ENCODE measurements at regions not wholly inside any gene's neighbourhood (a gene's known extent, or its start where the extent isn't known, plus 50 kb on each side); places are given as distances from the start of the nearest gene placed in this dataset.

GRCh38 chr17:77579682-77580081, 378.8 kb upstream of the TNRC6C start:
- TF ChIP-seq CTCF (conservative IDR thresholded peaks at IDR 0.05): no peak
- no peak for DNase-seq (ENCODE audit: low read depth, low spot score)
- Mint-ChIP-seq H3K4me3 (no peak overlapping the region), H3K36me3 (ENCODE audit: low read depth) (peaks cover 3% of the 10 kb centered on the region), H3K9me3 (no peaks in the 10 kb centered on the region), H3K4me1 (peaks cover 5% of the 10 kb centered on the region), H3K27ac (ENCODE audit: unreplicated experiment) (no peak overlapping the region), H3K27me3 (ENCODE audit: low read depth) (no peaks in the 10 kb centered on the region)

GRCh38 chr17:77580531-77581270, 377.8 kb upstream of the TNRC6C start:
- H3K36me3 Mint-ChIP-seq (ENCODE audit: low read depth): peaks cover 3% of the 10 kb centered on the region
- peaks cover under 1% of the 10 kb centered on the region for H3K4me1 Mint-ChIP-seq
- peaks cover 3% of the 10 kb centered on the region for H3K9me3 Mint-ChIP-seq
- TF ChIP-seq CTCF (conservative IDR thresholded peaks at IDR 0.05): no peak
- no peak overlapping the region for H3K4me3 Mint-ChIP-seq
- H3K27ac Mint-ChIP-seq (ENCODE audit: unreplicated experiment): no peak overlapping the region
- H3K27me3 Mint-ChIP-seq (ENCODE audit: low read depth): no peaks in the 10 kb centered on the region
- no peak for DNase-seq (ENCODE audit: low read depth, low spot score)

- Mint-ChIP-seq H3K27ac (ENCODE audit: unreplicated experiment) (no peak overlapping the region), H3K9me3 (peaks cover 3% of the 10 kb centered on the region), H3K4me1 (no peaks in the 10 kb centered on the region), H3K4me3 (no peak overlapping the region), H3K36me3 (ENCODE audit: low read depth) (no peaks in the 10 kb centered on the region), H3K27me3 (ENCODE audit: low read depth) (no peaks in the 10 kb centered on the region)
- TF ChIP-seq CTCF (conservative IDR thresholded peaks at IDR 0.05): no peak
- DNase-seq (ENCODE audit: low read depth, low spot score): no peak
Observed at GRCh38 chr17:77581480-77581879, 377.0 kb upstream of the TNRC6C start.

- H3K27ac Mint-ChIP-seq (ENCODE audit: unreplicated experiment): no peak overlapping the region
- TF ChIP-seq CTCF (conservative IDR thresholded peaks at IDR 0.05): no peak
- DNase-seq (ENCODE audit: low read depth, low spot score): no peak
- peaks cover 13% of the 10 kb centered on the region for H3K9me3 Mint-ChIP-seq
- no peak overlapping the region for H3K4me3 Mint-ChIP-seq
- H3K36me3 Mint-ChIP-seq (ENCODE audit: low read depth): no peaks in the 10 kb centered on the region
- H3K4me1 Mint-ChIP-seq: no peaks in the 10 kb centered on the region
- peaks cover 4% of the 10 kb centered on the region for H3K27me3 Mint-ChIP-seq (ENCODE audit: low read depth)
Observed at GRCh38 chr17:77585142-77585860, 373.2 kb upstream of the TNRC6C start.

- H3K4me3 Mint-ChIP-seq: no peak overlapping the region
- peaks cover 10% of the 10 kb centered on the region for H3K9me3 Mint-ChIP-seq
- H3K4me1 Mint-ChIP-seq: peaks cover 7% of the 10 kb centered on the region
- no peaks in the 10 kb centered on the region for H3K36me3 Mint-ChIP-seq (ENCODE audit: low read depth)
- TF ChIP-seq CTCF (conservative IDR thresholded peaks at IDR 0.05): no peak
- no peak overlapping the region for H3K27ac Mint-ChIP-seq (ENCODE audit: unreplicated experiment)
- DNase-seq (ENCODE audit: low read depth, low spot score): no peak
- peaks cover 4% of the 10 kb centered on the region for H3K27me3 Mint-ChIP-seq (ENCODE audit: low read depth)
Observed at GRCh38 chr17:77590951-77591735, 367.4 kb upstream of the TNRC6C start.

Data from neural crest cell (in vitro differentiated cells).